ENCODE measurements at regions not wholly inside any gene's neighbourhood (a gene's known extent, or its start where the extent isn't known, plus 50 kb on each side); places are given as distances from the start of the nearest gene placed in this dataset.
"Not testable (repeated sequence)": the region's sequence is repeated elsewhere in the genome, so short reads cannot be mapped to it uniquely, and the experiment has no call there.

DNA sequence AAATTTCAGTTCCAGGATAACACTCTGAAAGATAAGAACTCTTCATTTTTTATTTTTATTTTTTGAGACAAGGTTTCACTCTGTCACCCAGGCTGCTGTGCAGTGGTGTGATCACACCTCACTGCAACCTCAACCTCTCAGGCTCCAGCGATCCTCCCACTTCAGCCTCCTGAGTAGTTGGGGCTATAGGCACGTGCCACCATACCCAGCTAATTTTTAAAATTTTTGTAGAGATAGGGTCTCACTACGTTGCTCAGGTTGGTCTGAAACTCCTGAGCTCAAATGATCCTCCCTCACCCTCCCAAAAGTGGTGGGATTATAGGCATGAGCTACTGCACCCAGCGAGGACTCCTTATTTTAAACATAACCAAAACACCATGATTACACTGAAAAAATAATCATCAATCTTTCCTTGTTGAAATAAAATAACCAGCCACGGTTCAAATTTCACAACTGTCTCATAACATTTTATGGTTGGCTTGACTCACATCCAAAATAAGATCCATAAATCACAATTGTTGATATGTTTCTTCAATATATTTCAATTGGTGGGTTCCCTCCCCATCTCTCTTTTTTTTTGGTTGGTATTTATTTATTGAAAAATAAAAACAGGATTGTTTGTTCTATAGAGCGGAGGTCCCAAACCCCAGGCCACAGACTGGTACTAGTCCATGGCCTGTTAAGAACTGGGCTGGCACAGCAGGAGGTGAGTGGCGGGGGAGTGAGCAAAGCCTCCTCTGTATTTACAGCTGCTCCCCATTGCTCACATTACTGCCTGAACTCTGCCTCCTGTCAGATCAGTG lies 60.1 kb upstream of the FAM171A1 start:
- DNase-seq (ENCODE audit: insufficient read length, low spot score) (no peak), FAIRE-seq (no peak)

GRCh38 chr10:15428681-15429080 lies 57.6 kb upstream of the FAM171A1 start:
- FAIRE-seq: no peak
- DNase-seq (ENCODE audit: insufficient read length, low spot score): no peak

- no peak for FAIRE-seq
- DNase-seq (ENCODE audit: insufficient read length, low spot score): peak; percentile 42
Measured at GRCh38 chr10:15427843-15428414, 56.8 kb upstream of the FAM171A1 start.

DNA sequence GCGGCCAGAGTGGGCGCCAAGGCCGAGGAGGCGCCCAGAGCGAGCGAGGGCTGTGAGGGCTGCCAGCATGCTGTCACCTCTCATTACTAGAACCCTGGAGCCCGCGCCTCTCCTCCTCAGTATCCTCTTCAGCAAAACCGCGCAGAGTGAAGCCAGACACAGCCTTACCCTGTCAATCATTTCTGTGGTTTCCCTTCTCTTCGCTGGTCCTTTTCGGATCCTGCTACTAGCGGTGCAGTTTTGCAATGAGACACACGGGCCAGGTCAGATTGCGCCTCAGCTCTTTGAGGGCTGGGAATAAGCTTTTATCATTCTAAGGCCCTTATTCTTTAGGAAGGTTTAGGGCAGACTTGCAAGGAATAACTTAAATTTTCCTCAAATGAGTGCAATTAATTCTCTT lies 55.5 kb upstream of the FAM171A1 start:
- no peak for DNase-seq (ENCODE audit: insufficient read length, low spot score)
- no peak for FAIRE-seq

- no peak for FAIRE-seq
- DNase-seq (ENCODE audit: insufficient read length, low spot score): no peak
Measured at GRCh38 chr10:15426115-15426514, 55.0 kb upstream of the FAM171A1 start.

GRCh38 chr10:15421875-15422274 lies 50.8 kb upstream of the FAM171A1 start:
- DNase-seq (ENCODE audit: insufficient read length, low spot score); FAIRE-seq: not testable (repeated sequence)

Measured in HTR-8/SVneo (cell line).